ENCODE measurements at regions not wholly inside any gene's neighbourhood (a gene's known extent, or its start where the extent isn't known, plus 50 kb on each side); places are given as distances from the start of the nearest gene placed in this dataset.

DNA sequence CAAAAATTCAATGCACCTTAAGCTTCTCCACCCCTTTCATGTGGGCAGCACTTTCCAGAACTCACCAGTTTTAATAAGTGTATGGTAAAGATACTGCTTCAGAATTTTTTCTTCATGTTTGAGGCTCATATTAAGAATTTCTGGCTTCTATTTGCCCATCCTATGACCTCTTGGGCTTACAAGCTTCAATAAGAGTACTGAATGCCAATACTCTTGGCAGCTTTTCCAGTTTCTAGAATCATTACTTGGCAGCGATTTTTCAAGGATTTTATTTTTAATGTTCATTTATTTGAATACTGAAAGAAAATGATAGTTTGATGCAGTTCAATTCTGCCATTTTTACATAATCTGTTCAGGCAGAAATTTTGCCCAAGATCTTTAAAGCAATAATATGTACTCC is 242.1 kb upstream of the KCND2 start:
- BruUV-seq (replicated peaks), result no TSS peak
- no peaks in the 10 kb centered on the region for H3K4me1 Mint-ChIP-seq (ENCODE audit: insufficient read depth, unreplicated experiment)
- peaks cover 17% of the 10 kb centered on the region for H3K27me3 Mint-ChIP-seq (ENCODE audit: insufficient read depth, unreplicated experiment)
- ChIA-PET CTCF (no interaction called here), POLR2A (no interaction called here)
- intact Hi-C loops (cut with micrococcal nuclease), result no loop called here
- DNase-seq (ENCODE audit: unreplicated experiment), result no peak
- no peaks in the 10 kb centered on the region for H3K9me3 Mint-ChIP-seq (ENCODE audit: unreplicated experiment)
- no peak overlapping the region for H3K27ac Mint-ChIP-seq (ENCODE audit: low read depth, unreplicated experiment)
- H3K36me3 Mint-ChIP-seq (ENCODE audit: insufficient read depth, unreplicated experiment), result no peaks in the 10 kb centered on the region
- no peak overlapping the region for H3K4me3 Mint-ChIP-seq (ENCODE audit: unreplicated experiment)
- TF ChIP-seq, protein P1, sequence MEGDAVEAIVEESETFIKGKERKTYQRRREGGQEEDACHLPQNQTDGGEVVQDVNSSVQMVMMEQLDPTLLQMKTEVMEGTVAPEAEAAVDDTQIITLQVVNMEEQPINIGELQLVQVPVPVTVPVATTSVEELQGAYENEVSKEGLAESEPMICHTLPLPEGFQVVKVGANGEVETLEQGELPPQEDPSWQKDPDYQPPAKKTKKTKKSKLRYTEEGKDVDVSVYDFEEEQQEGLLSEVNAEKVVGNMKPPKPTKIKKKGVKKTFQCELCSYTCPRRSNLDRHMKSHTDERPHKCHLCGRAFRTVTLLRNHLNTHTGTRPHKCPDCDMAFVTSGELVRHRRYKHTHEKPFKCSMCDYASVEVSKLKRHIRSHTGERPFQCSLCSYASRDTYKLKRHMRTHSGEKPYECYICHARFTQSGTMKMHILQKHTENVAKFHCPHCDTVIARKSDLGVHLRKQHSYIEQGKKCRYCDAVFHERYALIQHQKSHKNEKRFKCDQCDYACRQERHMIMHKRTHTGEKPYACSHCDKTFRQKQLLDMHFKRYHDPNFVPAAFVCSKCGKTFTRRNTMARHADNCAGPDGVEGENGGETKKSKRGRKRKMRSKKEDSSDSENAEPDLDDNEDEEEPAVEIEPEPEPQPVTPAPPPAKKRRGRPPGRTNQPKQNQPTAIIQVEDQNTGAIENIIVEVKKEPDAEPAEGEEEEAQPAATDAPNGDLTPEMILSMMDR (IDR thresholded peaks at IDR 0.05; ENCODE audit: unreplicated experiment), result no peak

DNA sequence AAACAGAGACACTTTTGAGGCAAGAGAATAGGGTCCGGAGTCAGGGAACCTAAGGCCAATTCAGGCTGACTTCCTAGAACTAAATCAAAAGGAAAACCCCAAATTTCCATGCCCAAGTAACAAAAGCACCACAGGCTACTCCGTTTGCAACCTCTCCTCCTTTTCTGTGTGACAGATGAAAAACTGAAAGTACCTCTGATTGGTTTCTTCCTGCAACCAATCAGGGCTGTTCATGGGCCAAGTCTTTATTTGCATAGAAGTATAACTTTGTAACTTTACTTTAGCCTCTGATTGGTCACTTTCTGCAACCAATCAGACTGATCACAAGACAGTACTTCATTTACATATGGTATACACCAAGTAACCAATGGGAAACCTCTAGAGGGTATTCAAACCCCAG is 239.9 kb upstream of the KCND2 start:
- intact Hi-C loops (cut with micrococcal nuclease), result no loop called here
- Mint-ChIP-seq H3K27me3 (ENCODE audit: insufficient read depth, unreplicated experiment) (peaks cover 11% of the 10 kb centered on the region), H3K4me1 (ENCODE audit: insufficient read depth, unreplicated experiment) (no peaks in the 10 kb centered on the region), H3K4me3 (ENCODE audit: unreplicated experiment) (no peak overlapping the region), H3K36me3 (ENCODE audit: insufficient read depth, unreplicated experiment) (no peaks in the 10 kb centered on the region), H3K9me3 (ENCODE audit: unreplicated experiment) (peaks cover 5% of the 10 kb centered on the region), H3K27ac (ENCODE audit: low read depth, unreplicated experiment) (no peak overlapping the region)
- no TSS peak for BruUV-seq (replicated peaks)
- CTCF ChIA-PET, result no interaction called here
- POLR2A ChIA-PET, result no interaction called here
- TF ChIP-seq, protein P1 (IDR thresholded peaks at IDR 0.05; ENCODE audit: unreplicated experiment), result no peak
- DNase-seq (ENCODE audit: unreplicated experiment), result no peak

DNA sequence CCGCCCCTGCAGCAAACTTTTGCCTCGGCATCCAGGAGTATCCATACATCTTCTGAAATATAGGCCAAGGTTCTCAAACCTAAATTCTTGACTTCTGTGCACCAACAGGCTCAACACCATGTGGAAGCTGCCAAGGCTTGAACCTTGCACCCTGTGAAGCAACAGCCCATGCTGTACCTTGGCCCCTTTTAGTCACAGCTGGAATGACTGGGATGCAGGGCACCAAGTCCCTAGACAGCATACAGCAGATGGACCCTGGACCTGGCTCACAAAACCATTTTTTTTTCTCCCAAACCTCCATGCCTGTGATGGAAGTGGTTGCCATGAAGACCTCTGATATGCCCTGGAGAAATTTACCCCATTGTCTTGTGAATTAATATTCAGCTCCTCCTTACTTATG is 233.8 kb upstream of the KCND2 start:
- Mint-ChIP-seq H3K4me3 (ENCODE audit: unreplicated experiment) (no peak overlapping the region), H3K4me1 (ENCODE audit: insufficient read depth, unreplicated experiment) (no peaks in the 10 kb centered on the region), H3K9me3 (ENCODE audit: unreplicated experiment) (peaks cover 5% of the 10 kb centered on the region), H3K36me3 (ENCODE audit: insufficient read depth, unreplicated experiment) (no peaks in the 10 kb centered on the region), H3K27me3 (ENCODE audit: insufficient read depth, unreplicated experiment) (peaks cover 11% of the 10 kb centered on the region), H3K27ac (ENCODE audit: low read depth, unreplicated experiment) (no peak overlapping the region)
- ChIA-PET POLR2A (no interaction called here), CTCF (interaction anchor here (0.6 kb wide), 2 partner anchors 42 to 337 kb away, joined by 3 read pairs; no protein-coding TSS in a partner anchor)
- intact Hi-C loops (cut with micrococcal nuclease), result no loop called here
- no peak for DNase-seq (ENCODE audit: unreplicated experiment)
- BruUV-seq (replicated peaks), result no TSS peak
- TF ChIP-seq, protein P1 (IDR thresholded peaks at IDR 0.05; ENCODE audit: unreplicated experiment), result no peak

DNA sequence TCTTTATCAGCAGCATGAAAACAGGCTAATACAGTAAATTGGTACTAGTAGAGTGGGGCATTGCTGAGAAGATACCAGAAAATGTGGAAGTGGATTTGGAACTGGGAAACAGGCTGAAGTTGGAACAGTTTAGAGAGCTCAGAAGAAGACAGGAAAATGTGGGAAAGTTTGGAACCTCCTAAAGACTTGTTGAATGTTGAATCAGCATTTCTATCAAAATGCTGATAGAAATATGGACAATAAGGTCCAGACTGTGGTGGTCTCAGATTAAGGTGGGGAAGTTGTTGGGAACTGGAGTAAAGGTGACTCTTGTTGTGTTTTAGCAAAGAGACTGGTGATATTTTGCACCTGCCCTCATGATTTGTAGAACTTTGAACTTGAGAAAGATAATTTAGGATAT is 231.2 kb upstream of the KCND2 start:
- H3K9me3 Mint-ChIP-seq (ENCODE audit: unreplicated experiment), result no peaks in the 10 kb centered on the region
- H3K27ac Mint-ChIP-seq (ENCODE audit: low read depth, unreplicated experiment), result no peak overlapping the region
- no peak for DNase-seq (ENCODE audit: unreplicated experiment)
- H3K4me1 Mint-ChIP-seq (ENCODE audit: insufficient read depth, unreplicated experiment), result no peaks in the 10 kb centered on the region
- TF ChIP-seq, protein P1 (IDR thresholded peaks at IDR 0.05; ENCODE audit: unreplicated experiment), result no peak
- intact Hi-C loops (cut with micrococcal nuclease), result no loop called here
- H3K4me3 Mint-ChIP-seq (ENCODE audit: unreplicated experiment), result no peak overlapping the region
- CTCF ChIA-PET, result no interaction called here
- POLR2A ChIA-PET, result no interaction called here
- BruUV-seq (replicated peaks), result no TSS peak
- H3K36me3 Mint-ChIP-seq (ENCODE audit: insufficient read depth, unreplicated experiment), result no peaks in the 10 kb centered on the region
- no peaks in the 10 kb centered on the region for H3K27me3 Mint-ChIP-seq (ENCODE audit: insufficient read depth, unreplicated experiment)

Data from MCF 10A (cell line).